ENCODE measurements at regions not wholly inside any gene's neighbourhood (a gene's known extent, or its start where the extent isn't known, plus 50 kb on each side); places are given as distances from the start of the nearest gene placed in this dataset.

DNA sequence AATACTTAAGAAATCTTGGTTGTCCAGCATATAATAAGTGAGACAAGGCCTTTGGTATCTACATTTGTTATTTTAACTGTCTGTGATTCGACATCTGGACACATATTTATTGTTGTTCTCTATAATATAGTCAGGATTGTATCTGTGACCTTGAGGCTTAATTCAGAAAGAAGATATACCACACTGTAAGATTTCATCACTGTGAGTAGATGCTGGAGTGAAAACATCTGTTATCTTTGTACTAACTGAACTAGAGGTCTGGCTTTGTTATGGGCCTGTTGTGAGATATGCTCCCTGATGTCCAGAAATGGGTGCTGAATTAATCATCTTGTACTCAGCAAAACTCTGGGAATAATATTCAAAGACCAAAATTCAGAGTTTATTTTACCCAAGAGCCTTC is 148.5 kb downstream of the ISOC1 start:
- TF ChIP-seq, protein P1, sequence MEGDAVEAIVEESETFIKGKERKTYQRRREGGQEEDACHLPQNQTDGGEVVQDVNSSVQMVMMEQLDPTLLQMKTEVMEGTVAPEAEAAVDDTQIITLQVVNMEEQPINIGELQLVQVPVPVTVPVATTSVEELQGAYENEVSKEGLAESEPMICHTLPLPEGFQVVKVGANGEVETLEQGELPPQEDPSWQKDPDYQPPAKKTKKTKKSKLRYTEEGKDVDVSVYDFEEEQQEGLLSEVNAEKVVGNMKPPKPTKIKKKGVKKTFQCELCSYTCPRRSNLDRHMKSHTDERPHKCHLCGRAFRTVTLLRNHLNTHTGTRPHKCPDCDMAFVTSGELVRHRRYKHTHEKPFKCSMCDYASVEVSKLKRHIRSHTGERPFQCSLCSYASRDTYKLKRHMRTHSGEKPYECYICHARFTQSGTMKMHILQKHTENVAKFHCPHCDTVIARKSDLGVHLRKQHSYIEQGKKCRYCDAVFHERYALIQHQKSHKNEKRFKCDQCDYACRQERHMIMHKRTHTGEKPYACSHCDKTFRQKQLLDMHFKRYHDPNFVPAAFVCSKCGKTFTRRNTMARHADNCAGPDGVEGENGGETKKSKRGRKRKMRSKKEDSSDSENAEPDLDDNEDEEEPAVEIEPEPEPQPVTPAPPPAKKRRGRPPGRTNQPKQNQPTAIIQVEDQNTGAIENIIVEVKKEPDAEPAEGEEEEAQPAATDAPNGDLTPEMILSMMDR (IDR thresholded peaks at IDR 0.05) = no peak
- TF ChIP-seq EZH2 (IDR thresholded peaks at IDR 0.05; ENCODE audit: borderline replicate concordance, insufficient read depth, low read depth, low read length, poor library complexity, severe bottlenecking) = no peak
